ENCODE measurements at regions not wholly inside any gene's neighbourhood (a gene's known extent, or its start where the extent isn't known, plus 50 kb on each side); places are given as distances from the start of the nearest gene placed in this dataset.

DNA sequence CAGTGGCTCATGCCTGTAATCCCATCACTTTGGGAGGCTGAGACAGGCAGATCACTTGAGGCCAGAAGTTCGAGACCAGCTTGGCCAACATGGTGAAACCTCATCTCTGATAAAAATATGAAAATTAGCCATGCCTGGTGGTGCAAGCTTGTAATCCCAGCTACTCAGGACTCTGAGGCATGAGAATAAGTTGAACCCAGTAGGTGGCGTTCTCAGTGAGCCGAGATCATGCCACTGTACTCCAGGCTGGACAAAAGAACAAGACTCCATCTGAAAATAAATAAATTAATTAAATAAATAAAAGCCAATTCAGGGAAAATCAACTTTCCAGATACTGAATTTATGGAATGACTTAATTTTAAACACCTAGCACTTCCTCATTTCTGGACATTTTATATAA is 1722.1 kb downstream of the MAT2B start:
- H3K9me2 ChIP-seq (ENCODE audit: insufficient read depth, low read length) = no peaks in the 10 kb centered on the region
- no peaks in the 10 kb centered on the region for H3F3A ChIP-seq (ENCODE audit: insufficient read depth, low read length, poor library complexity, severe bottlenecking)
- H3K36me3 ChIP-seq (ENCODE audit: insufficient read depth, low read length) = no peaks in the 10 kb centered on the region
- no peak overlapping the region for H3K4me2 ChIP-seq (ENCODE audit: low read length)
- no peak overlapping the region for H3K9ac ChIP-seq (ENCODE audit: low read length)
- no peak overlapping the region for H3K4me3 ChIP-seq (ENCODE audit: low read length)
- no peaks in the 10 kb centered on the region for H4K20me1 ChIP-seq (ENCODE audit: insufficient read depth)
- H2AFZ ChIP-seq (ENCODE audit: low read depth, low read length) = no peak overlapping the region
- TF ChIP-seq REST (IDR thresholded peaks at IDR 0.05; ENCODE audit: borderline replicate concordance) (no peak), POLR2AphosphoS5 (IDR thresholded peaks at IDR 0.05) (no peak), CTCF (IDR thresholded peaks at IDR 0.05; ENCODE audit: poor library complexity, severe bottlenecking) (no peak), SMC3 (conservative IDR thresholded peaks at IDR 0.05; ENCODE audit: poor library complexity) (no peak), TAF1 (IDR thresholded peaks at IDR 0.05; ENCODE audit: low read depth) (no peak), EZH2 (IDR thresholded peaks at IDR 0.05; ENCODE audit: borderline replicate concordance, insufficient read depth, low read length, poor library complexity, severe bottlenecking) (no peak), MXI1 (conservative IDR thresholded peaks at IDR 0.05; ENCODE audit: poor library complexity, severe bottlenecking) (no peak), RAD21 (conservative IDR thresholded peaks at IDR 0.05) (no peak), EP300 (conservative IDR thresholded peaks at IDR 0.05; ENCODE audit: poor library complexity, severe bottlenecking) (no peak)
- H3K9me3 ChIP-seq (ENCODE audit: low read length) = no peaks in the 10 kb centered on the region
- no peak overlapping the region for H3K27ac ChIP-seq (ENCODE audit: low read length)
- H3K79me2 ChIP-seq (replicated peaks; ENCODE audit: insufficient read depth, low read length) = no peaks in the 10 kb centered on the region
- H3K27me3 ChIP-seq (ENCODE audit: insufficient read depth, low read depth, low read length) = no peaks in the 10 kb centered on the region

GRCh38 chr5:165228184-165228583 is 1722.8 kb downstream of the MAT2B start:
- H4K20me1 ChIP-seq (ENCODE audit: insufficient read depth) = no peaks in the 10 kb centered on the region
- no peak overlapping the region for H3K4me2 ChIP-seq (ENCODE audit: low read length)
- H3K9me3 ChIP-seq (ENCODE audit: low read length) = no peaks in the 10 kb centered on the region
- no peaks in the 10 kb centered on the region for H3K9me2 ChIP-seq (ENCODE audit: insufficient read depth, low read length)
- TF ChIP-seq MXI1 (conservative IDR thresholded peaks at IDR 0.05; ENCODE audit: poor library complexity, severe bottlenecking) = no peak
- TF ChIP-seq CTCF (IDR thresholded peaks at IDR 0.05; ENCODE audit: poor library complexity, severe bottlenecking) = no peak
- TF ChIP-seq POLR2AphosphoS5 (IDR thresholded peaks at IDR 0.05) = no peak
- no peak for TF ChIP-seq REST (IDR thresholded peaks at IDR 0.05; ENCODE audit: borderline replicate concordance)
- no peak for TF ChIP-seq EP300 (conservative IDR thresholded peaks at IDR 0.05; ENCODE audit: poor library complexity, severe bottlenecking)
- no peak for TF ChIP-seq RAD21 (conservative IDR thresholded peaks at IDR 0.05)
- no peak for TF ChIP-seq SMC3 (conservative IDR thresholded peaks at IDR 0.05; ENCODE audit: poor library complexity)
- TF ChIP-seq TAF1 (IDR thresholded peaks at IDR 0.05; ENCODE audit: low read depth) = no peak
- TF ChIP-seq EZH2 (IDR thresholded peaks at IDR 0.05; ENCODE audit: borderline replicate concordance, insufficient read depth, low read length, poor library complexity, severe bottlenecking) = no peak
- H3K27ac ChIP-seq (ENCODE audit: low read length) = no peak overlapping the region
- H2AFZ ChIP-seq (ENCODE audit: low read depth, low read length) = no peak overlapping the region
- H3K79me2 ChIP-seq (replicated peaks; ENCODE audit: insufficient read depth, low read length) = no peaks in the 10 kb centered on the region
- H3K27me3 ChIP-seq (ENCODE audit: insufficient read depth, low read depth, low read length) = no peaks in the 10 kb centered on the region
- no peaks in the 10 kb centered on the region for H3F3A ChIP-seq (ENCODE audit: insufficient read depth, low read length, poor library complexity, severe bottlenecking)
- no peak overlapping the region for H3K4me3 ChIP-seq (ENCODE audit: low read length)
- H3K36me3 ChIP-seq (ENCODE audit: insufficient read depth, low read length) = no peaks in the 10 kb centered on the region
- no peak overlapping the region for H3K9ac ChIP-seq (ENCODE audit: low read length)
